WTC11 (cell line): ENCODE measurements at regions not wholly inside any gene's neighbourhood (a gene's known extent, or its start where the extent isn't known, plus 50 kb on each side); places are given as distances from the start of the nearest gene placed in this dataset.
"Not testable (repeated sequence)": the region's sequence is repeated elsewhere in the genome, so short reads cannot be mapped to it uniquely, and the experiment has no call there.

Experiments used
- ATF3 ChIP-seq: sonication (generic); formaldehyde crosslinking; conservative IDR thresholded peaks from 2 replicates; pipeline ENCODE4 v1.8.1; 2022; ENCODE audit warnings: mild to moderate bottlenecking, missing genetic modification reagents
- ELF4 ChIP-seq: sonication (generic); formaldehyde crosslinking; IDR thresholded peaks from 2 replicates; pipeline ENCODE4 v1.8.1; 2022; ENCODE audit warnings: low read depth, mild to moderate bottlenecking, moderate library complexity, missing genetic modification reagents
- FOXK1 ChIP-seq: sonication (generic); formaldehyde crosslinking; IDR thresholded peaks from 2 replicates; pipeline ENCODE4 v1.8.0; 2022; ENCODE audit warnings: mild to moderate bottlenecking, moderate library complexity, missing genetic modification reagents
- KAT7 ChIP-seq: sonication (generic); formaldehyde crosslinking; IDR thresholded peaks from 2 replicates; pipeline ENCODE4 v1.8.1; 2023; ENCODE audit warnings: missing genetic modification reagents, mild to moderate bottlenecking, borderline replicate concordance
- ZNF263 ChIP-seq: sonication (generic); formaldehyde crosslinking; IDR thresholded peaks from 2 replicates; pipeline ENCODE4 v1.8.1; 2022; ENCODE audit warnings: low read depth, mild to moderate bottlenecking, moderate library complexity, missing genetic modification reagents
- ZNF423 ChIP-seq: fragments of 250-450 bp; sonication (Bioruptor Pico); IDR thresholded peaks from 2 replicates; pipeline ENCODE4 v2.1.2; 2022; ENCODE audit warnings: mild to moderate bottlenecking, moderate library complexity
- ZNF512 ChIP-seq: sonication (generic); formaldehyde crosslinking; IDR thresholded peaks from 2 replicates; pipeline ENCODE4 v1.8.1; 2022; ENCODE audit warnings: missing genetic modification reagents, borderline replicate concordance
- TF ChIP-seq, protein P1 (sequence below): sonication (generic); formaldehyde crosslinking; IDR thresholded peaks from 2 replicates; pipeline ENCODE4 v1.8.1; 2022; ENCODE audit warnings: low read depth, missing genetic modification reagents, borderline replicate concordance
- TF ChIP-seq, protein P2 (sequence below): fragments of 200-600 bp; IDR thresholded peaks from 2 replicates; pipeline ENCODE4 v1.8.0; 2022; ENCODE audit warnings: antibody characterized with exemption

GRCh38 chr4:138577826-138578225, 335.7 kb upstream of the SLC7A11 start:
- not testable (repeated sequence) for TF ChIP-seq ZNF512; ZNF423 (CRISPR knock-in tag); ZNF263 (CRISPR knock-in tag); FOXK1; ATF3 (CRISPR knock-in tag); ELF4 (CRISPR knock-in tag); KAT7
- TF ChIP-seq, protein P1, sequence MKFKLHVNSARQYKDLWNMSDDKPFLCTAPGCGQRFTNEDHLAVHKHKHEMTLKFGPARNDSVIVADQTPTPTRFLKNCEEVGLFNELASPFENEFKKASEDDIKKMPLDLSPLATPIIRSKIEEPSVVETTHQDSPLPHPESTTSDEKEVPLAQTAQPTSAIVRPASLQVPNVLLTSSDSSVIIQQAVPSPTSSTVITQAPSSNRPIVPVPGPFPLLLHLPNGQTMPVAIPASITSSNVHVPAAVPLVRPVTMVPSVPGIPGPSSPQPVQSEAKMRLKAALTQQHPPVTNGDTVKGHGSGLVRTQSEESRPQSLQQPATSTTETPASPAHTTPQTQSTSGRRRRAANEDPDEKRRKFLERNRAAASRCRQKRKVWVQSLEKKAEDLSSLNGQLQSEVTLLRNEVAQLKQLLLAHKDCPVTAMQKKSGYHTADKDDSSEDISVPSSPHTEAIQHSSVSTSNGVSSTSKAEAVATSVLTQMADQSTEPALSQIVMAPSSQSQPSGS (CRISPR knock-in tag), result not testable (repeated sequence)
- TF ChIP-seq, protein P2, sequence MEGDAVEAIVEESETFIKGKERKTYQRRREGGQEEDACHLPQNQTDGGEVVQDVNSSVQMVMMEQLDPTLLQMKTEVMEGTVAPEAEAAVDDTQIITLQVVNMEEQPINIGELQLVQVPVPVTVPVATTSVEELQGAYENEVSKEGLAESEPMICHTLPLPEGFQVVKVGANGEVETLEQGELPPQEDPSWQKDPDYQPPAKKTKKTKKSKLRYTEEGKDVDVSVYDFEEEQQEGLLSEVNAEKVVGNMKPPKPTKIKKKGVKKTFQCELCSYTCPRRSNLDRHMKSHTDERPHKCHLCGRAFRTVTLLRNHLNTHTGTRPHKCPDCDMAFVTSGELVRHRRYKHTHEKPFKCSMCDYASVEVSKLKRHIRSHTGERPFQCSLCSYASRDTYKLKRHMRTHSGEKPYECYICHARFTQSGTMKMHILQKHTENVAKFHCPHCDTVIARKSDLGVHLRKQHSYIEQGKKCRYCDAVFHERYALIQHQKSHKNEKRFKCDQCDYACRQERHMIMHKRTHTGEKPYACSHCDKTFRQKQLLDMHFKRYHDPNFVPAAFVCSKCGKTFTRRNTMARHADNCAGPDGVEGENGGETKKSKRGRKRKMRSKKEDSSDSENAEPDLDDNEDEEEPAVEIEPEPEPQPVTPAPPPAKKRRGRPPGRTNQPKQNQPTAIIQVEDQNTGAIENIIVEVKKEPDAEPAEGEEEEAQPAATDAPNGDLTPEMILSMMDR, result not testable (repeated sequence)
